ENCODE measurements at regions not wholly inside any gene's neighbourhood (a gene's known extent, or its start where the extent isn't known, plus 50 kb on each side); places are given as distances from the start of the nearest gene placed in this dataset.

DNA sequence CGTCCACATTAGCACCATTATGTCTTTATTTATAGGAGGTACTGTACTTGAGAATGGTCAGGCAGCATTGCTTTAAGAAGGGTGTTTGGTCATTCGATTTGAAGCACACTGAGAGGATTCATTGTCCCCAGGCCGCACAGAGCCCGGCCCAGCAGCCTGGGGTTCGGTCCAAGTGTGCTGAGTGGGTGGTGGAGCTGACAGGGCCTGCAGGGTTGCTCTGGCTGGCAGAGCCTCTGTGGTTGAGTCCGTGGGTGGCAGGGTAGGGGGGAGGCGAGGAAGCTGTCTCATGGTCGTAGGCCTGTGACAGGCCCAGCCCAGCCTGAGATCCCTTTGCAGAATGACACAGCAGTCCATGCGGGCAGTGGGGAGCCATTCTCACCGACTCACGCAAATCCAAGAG is 227.7 kb upstream of the TOPAZ1 start:
- DNase-seq (ENCODE audit: low spot score): no peak
- H3K4me3 Mint-ChIP-seq (ENCODE audit: unreplicated experiment): no peak overlapping the region
- TF ChIP-seq, protein P1, sequence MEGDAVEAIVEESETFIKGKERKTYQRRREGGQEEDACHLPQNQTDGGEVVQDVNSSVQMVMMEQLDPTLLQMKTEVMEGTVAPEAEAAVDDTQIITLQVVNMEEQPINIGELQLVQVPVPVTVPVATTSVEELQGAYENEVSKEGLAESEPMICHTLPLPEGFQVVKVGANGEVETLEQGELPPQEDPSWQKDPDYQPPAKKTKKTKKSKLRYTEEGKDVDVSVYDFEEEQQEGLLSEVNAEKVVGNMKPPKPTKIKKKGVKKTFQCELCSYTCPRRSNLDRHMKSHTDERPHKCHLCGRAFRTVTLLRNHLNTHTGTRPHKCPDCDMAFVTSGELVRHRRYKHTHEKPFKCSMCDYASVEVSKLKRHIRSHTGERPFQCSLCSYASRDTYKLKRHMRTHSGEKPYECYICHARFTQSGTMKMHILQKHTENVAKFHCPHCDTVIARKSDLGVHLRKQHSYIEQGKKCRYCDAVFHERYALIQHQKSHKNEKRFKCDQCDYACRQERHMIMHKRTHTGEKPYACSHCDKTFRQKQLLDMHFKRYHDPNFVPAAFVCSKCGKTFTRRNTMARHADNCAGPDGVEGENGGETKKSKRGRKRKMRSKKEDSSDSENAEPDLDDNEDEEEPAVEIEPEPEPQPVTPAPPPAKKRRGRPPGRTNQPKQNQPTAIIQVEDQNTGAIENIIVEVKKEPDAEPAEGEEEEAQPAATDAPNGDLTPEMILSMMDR (IDR thresholded peaks at IDR 0.05): no peak
- no peaks in the 10 kb centered on the region for H3K27me3 Mint-ChIP-seq (ENCODE audit: low read depth)
- peaks cover 4% of the 10 kb centered on the region for H3K36me3 Mint-ChIP-seq (ENCODE audit: low read depth)
- H3K27ac Mint-ChIP-seq (ENCODE audit: unreplicated experiment): no peak overlapping the region
- no peaks in the 10 kb centered on the region for H3K4me1 Mint-ChIP-seq (ENCODE audit: low read depth)
- no peaks in the 10 kb centered on the region for H3K9me3 Mint-ChIP-seq (ENCODE audit: low read depth)

DNA sequence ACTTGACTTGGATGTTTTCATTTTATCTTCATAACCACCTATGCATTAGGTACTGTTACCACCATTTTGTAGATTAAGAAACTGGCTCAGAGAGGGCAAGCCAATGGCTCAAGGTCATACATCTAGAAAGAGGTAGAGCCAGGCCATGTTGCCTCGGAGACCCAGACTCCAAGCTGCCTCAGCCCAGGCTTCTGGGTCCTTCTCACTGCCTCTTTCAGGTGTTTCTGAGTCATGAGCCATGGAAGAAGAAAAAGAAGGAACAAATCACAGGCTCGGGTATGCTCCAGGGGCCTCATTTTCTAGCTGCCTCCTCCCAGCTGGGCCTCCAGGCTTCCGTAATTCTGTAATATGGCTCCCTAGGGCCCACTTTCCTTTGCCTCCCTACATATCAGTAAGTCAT is 226.5 kb upstream of the TOPAZ1 start:
- TF ChIP-seq, protein P1 (IDR thresholded peaks at IDR 0.05): no peak
- DNase-seq (ENCODE audit: low spot score): no peak
- Mint-ChIP-seq H3K9me3 (ENCODE audit: low read depth) (no peaks in the 10 kb centered on the region), H3K27me3 (ENCODE audit: low read depth) (peaks cover 4% of the 10 kb centered on the region), H3K4me3 (ENCODE audit: unreplicated experiment) (no peak overlapping the region), H3K4me1 (ENCODE audit: low read depth) (no peaks in the 10 kb centered on the region), H3K36me3 (ENCODE audit: low read depth) (peaks cover 4% of the 10 kb centered on the region), H3K27ac (ENCODE audit: unreplicated experiment) (no peak overlapping the region)

DNA sequence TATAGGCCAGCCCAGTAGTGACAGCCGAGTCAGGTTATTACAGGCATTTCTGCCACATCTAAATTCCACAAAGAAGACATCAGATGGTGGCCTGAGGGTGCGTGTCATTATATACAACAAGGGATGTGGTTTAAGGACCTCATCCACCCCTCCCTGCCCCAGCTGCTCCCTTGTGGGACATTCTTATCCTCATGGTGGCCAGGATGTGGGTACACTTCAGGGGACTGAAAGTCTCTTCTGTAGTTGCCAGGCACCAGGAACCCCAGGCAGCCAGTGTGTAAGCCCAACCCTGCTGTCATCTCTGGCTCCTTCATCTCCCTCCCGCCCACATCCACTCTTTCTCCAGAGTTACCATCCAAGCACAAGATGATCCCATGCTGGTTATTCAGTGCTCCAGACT is 224.9 kb upstream of the TOPAZ1 start:
- Mint-ChIP-seq H3K27ac (ENCODE audit: unreplicated experiment) (no peak overlapping the region), H3K4me3 (ENCODE audit: unreplicated experiment) (no peak overlapping the region), H3K36me3 (ENCODE audit: low read depth) (peaks cover 2% of the 10 kb centered on the region), H3K4me1 (ENCODE audit: low read depth) (peaks cover 5% of the 10 kb centered on the region), H3K27me3 (ENCODE audit: low read depth) (peaks cover 8% of the 10 kb centered on the region), H3K9me3 (ENCODE audit: low read depth) (no peaks in the 10 kb centered on the region)
- no peak for DNase-seq (ENCODE audit: low spot score)
- TF ChIP-seq, protein P1 (IDR thresholded peaks at IDR 0.05): no peak

DNA sequence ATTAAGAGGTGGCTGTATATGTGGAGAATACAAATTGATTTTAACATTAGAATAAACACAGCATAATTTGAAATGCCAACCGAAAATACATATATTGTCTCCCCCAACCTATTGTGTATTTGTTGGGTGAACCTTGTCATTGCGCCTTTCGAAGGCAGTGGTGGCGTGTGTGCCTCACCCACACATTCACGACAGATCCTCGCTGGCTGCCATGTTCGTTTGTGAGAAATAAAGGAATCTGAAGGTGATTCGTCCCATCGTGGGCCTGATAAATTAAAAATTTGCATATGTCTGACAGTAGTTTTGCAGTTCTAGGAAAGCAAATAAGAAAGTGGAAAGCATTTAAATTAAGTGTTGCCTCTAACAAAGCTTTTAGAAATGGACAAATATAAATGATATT is 222.8 kb upstream of the TOPAZ1 start:
- TF ChIP-seq, protein P1 (IDR thresholded peaks at IDR 0.05): no peak
- Mint-ChIP-seq H3K27ac (ENCODE audit: unreplicated experiment) (no peak overlapping the region), H3K4me3 (ENCODE audit: unreplicated experiment) (no peak overlapping the region), H3K27me3 (ENCODE audit: low read depth) (peaks cover 18% of the 10 kb centered on the region), H3K9me3 (ENCODE audit: low read depth) (no peaks in the 10 kb centered on the region), H3K36me3 (ENCODE audit: low read depth) (no peaks in the 10 kb centered on the region), H3K4me1 (ENCODE audit: low read depth) (peaks cover 15% of the 10 kb centered on the region)
- DNase-seq (ENCODE audit: low spot score): no peak

DNA sequence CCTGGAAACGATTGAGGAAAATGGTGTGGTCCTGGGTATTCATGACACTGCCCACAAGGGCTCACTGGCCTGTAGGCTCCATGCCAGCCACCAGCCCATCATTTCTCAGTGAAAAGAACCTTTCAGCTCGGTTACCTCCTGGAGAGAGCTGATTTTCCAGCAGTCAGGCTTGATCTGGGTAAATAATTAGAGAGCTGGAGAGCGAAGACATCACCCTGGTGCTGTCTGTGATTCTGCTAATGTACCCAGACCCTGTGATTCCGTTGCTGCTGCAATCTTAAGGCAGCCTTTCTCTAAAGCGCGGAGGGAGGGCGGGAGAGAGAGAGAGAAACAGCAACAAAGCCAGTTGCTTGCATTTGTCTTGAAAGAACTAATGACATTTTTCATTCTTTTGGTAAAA is 221.9 kb upstream of the TOPAZ1 start:
- no peaks in the 10 kb centered on the region for H3K9me3 Mint-ChIP-seq (ENCODE audit: low read depth)
- H3K27me3 Mint-ChIP-seq (ENCODE audit: low read depth): peaks cover 18% of the 10 kb centered on the region
- TF ChIP-seq, protein P1 (IDR thresholded peaks at IDR 0.05): no peak
- no peaks in the 10 kb centered on the region for H3K36me3 Mint-ChIP-seq (ENCODE audit: low read depth)
- no peak for DNase-seq (ENCODE audit: low spot score)
- H3K27ac Mint-ChIP-seq (ENCODE audit: unreplicated experiment): no peak overlapping the region
- peaks cover 15% of the 10 kb centered on the region for H3K4me1 Mint-ChIP-seq (ENCODE audit: low read depth)
- H3K4me3 Mint-ChIP-seq (ENCODE audit: unreplicated experiment): no peak overlapping the region

Data from chondrocyte (in vitro differentiated cells).